ENCODE measurements at regions not wholly inside any gene's neighbourhood (a gene's known extent, or its start where the extent isn't known, plus 50 kb on each side); places are given as distances from the start of the nearest gene placed in this dataset.

- H3K4me3 ChIP-seq (ENCODE audit: low read depth, low read length): no peak overlapping the region
- TF ChIP-seq CTCF (IDR thresholded peaks at IDR 0.05; ENCODE audit: insufficient read depth, low read depth, low read length): no peak
- no peak for DNase-seq (ENCODE audit: low read depth)
These were observed 561.2 kb downstream of the HAO1 start for GRCh38 chr20:7378864-7379605.

GRCh38 chr20:7379621-7380220, 560.5 kb downstream of the HAO1 start:
- H3K4me3 ChIP-seq (ENCODE audit: low read depth, low read length): no peak overlapping the region
- DNase-seq (ENCODE audit: low read depth): no peak
- no peak for TF ChIP-seq CTCF (IDR thresholded peaks at IDR 0.05; ENCODE audit: insufficient read depth, low read depth, low read length)

- H3K4me3 ChIP-seq (ENCODE audit: low read depth, low read length): no peak overlapping the region
- TF ChIP-seq CTCF (IDR thresholded peaks at IDR 0.05; ENCODE audit: insufficient read depth, low read depth, low read length): no peak
- DNase-seq (ENCODE audit: low read depth): no peak
These were observed 557.0 kb downstream of the HAO1 start for GRCh38 chr20:7383216-7383615.

DNA sequence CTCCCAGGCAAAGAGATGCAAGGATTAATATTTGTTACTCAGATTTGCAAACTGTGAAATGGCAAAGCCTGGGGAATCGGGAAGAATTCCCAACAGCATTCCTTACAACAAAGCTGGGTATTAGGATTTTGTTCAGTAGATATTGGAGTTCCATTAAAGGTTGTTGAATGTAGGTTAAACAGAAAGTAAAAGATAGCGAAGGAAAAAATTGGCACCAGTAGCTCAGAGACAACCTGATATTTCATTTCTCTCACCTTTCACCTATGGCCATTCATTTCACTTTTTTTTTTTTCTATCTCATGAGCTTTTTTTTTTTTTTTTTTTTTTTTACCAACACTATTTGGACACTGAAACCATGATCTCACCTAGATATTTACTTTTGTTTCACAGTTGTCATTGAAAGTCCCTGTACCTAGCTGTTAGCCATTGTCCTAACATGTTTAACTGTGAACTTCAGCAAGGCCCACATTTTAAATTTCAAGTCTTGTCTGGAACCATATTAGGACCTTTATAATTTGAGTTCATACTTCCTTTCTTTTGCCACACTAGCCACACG, 552.5 kb downstream of the HAO1 start:
- TF ChIP-seq CTCF (IDR thresholded peaks at IDR 0.05; ENCODE audit: insufficient read depth, low read depth, low read length): no peak
- DNase-seq (ENCODE audit: low read depth): no peak
- H3K4me3 ChIP-seq (ENCODE audit: low read depth, low read length): no peak overlapping the region

DNA sequence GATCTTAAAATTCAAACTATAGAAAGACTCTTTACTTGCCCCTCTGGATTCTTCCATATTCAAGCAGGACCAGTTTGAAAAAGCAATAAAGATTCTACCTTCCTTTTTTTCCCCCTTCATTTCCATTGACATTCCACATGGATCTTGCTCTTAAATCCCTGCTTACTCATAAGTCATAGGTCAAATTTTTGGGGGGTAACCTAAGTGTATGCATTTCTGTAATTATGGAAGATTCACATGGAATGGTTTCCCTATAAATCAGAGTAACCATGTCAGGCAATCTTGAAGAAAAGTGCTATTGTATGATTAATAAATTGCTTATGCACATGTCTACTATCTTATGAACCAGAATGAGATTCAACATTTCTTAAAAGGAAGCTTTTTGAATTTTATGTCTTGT, 551.0 kb downstream of the HAO1 start:
- H3K4me3 ChIP-seq (ENCODE audit: low read depth, low read length): no peak overlapping the region
- no peak for DNase-seq (ENCODE audit: low read depth)
- no peak for TF ChIP-seq CTCF (IDR thresholded peaks at IDR 0.05; ENCODE audit: insufficient read depth, low read depth, low read length)

DNA sequence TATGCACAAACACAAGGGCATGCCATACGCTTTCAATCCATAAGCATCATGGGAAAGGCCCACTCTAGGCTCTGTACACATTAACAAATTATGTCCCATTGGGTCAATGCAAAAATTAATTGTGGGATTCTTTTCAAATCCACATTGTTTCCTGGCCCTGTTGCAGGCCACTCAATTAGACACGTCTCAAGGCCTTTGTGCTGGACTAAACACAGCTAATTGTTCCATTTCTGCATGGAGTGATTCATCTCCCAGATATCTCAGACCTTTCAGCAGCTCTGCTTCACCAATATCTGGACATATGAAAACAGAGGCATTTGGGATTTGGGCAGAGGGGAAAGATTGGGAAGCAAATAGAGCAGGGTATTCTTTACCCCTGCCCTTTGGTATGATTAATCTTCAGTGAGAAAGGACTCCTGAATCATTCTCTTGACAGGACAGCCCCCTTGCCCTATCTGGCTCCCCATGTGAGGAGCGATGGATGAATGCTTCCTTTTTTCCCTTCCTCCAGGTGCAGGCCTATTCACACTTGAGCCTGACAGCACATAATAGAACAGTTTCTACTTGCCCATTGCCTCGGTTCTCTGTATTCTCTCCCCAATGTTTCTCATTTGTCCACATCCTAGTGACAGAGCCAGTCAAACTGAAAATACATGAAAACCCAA, 547.6 kb downstream of the HAO1 start:
- TF ChIP-seq CTCF (IDR thresholded peaks at IDR 0.05; ENCODE audit: insufficient read depth, low read depth, low read length): no peak
- no peak for DNase-seq (ENCODE audit: low read depth)
- no peak overlapping the region for H3K4me3 ChIP-seq (ENCODE audit: low read depth, low read length)
